Fibroblast of pulmonary artery (primary cell): ENCODE measurements at regions not wholly inside any gene's neighbourhood (a gene's known extent, or its start where the extent isn't known, plus 50 kb on each side); places are given as distances from the start of the nearest gene placed in this dataset.

Experiments
- DNase-seq: peaks from one replicate; pipeline ENCODE4 v3.0.0-alpha.2; 2010; ENCODE audit warnings: low read depth
- H3K4me3 ChIP-seq: replicated peaks from 2 replicates; pipeline ENCODE4 v1.5.1; 2011; ENCODE audit warnings: low read depth, mild to moderate bottlenecking, control low read depth, low read length, moderate library complexity
- CTCF ChIP-seq: IDR thresholded peaks from 2 replicates; pipeline ENCODE4 v1.5.1; 2011; ENCODE audit warnings: mild to moderate bottlenecking, control low read depth, low read length, inconsistent platforms; ENCODE audit errors: missing control alignments

- H3K4me3 ChIP-seq = no peak overlapping the region
- DNase-seq = no peak
- TF ChIP-seq CTCF = no peak
These were observed 407.8 kb downstream of the CDH2 start for GRCh38 chr18:27769152-27769551.

- TF ChIP-seq CTCF = no peak
- no peak for DNase-seq
- H3K4me3 ChIP-seq = no peak overlapping the region
These were observed 413.0 kb downstream of the CDH2 start for GRCh38 chr18:27763936-27764335.

GRCh38 chr18:27763341-27763740 lies 413.6 kb downstream of the CDH2 start:
- no peak overlapping the region for H3K4me3 ChIP-seq
- TF ChIP-seq CTCF = no peak
- no peak for DNase-seq

GRCh38 chr18:27762054-27762453 lies 414.9 kb downstream of the CDH2 start:
- no peak for DNase-seq

GRCh38 chr18:27752944-27753343 lies 424.0 kb downstream of the CDH2 start:
- no peak for TF ChIP-seq CTCF
- H3K4me3 ChIP-seq = no peak overlapping the region

More at GRCh38 chr18:27762054-27762453, 414.9 kb downstream of the CDH2 start:
- H3K4me3 ChIP-seq = no peak overlapping the region
- no peak for TF ChIP-seq CTCF

GRCh38 chr18:27750923-27751322 lies 426.0 kb downstream of the CDH2 start:
- TF ChIP-seq CTCF = no peak
- H3K4me3 ChIP-seq = no peak overlapping the region
- DNase-seq = no peak

More at GRCh38 chr18:27752944-27753343, 424.0 kb downstream of the CDH2 start:
- no peak for DNase-seq

- TF ChIP-seq CTCF = peak; percentile 93
- H3K4me3 ChIP-seq = no peak overlapping the region
- peak; percentile 84 for DNase-seq
These were observed 426.9 kb downstream of the CDH2 start for GRCh38 chr18:27750014-27750413.
